Tibial artery (tissue), 4 donors: ENCODE measurements at regions not wholly inside any gene's neighbourhood (a gene's known extent, or its start where the extent isn't known, plus 50 kb on each side); places are given as distances from the start of the nearest gene placed in this dataset.

Source experiments
- DNase-seq, 2 donors: peaks; one replicate each; pipeline ENCODE4 v3.0.0-alpha.2; 2019
- H3K27ac ChIP-seq, 2 donors: fragments of 200-600 bp; sonication (generic) in 1 of 2; 1 replicate in 1 of 2; 2 replicates in 1 of 2; pipeline ENCODE4 v1.5.1; 2018 to 2019; ENCODE audit warnings: mild to moderate bottlenecking in 1 of 2
- H3K27me3 ChIP-seq, 2 donors: fragments of 200-600 bp; sonication (generic) in 1 of 2; one replicate each; pipeline versions ENCODE4 v1.5.1 to v1.6.0; 2016 to 2019
- H3K36me3 ChIP-seq, 3 donors: fragments of 200-600 bp; sonication (generic) in 2 of 3; one replicate each; pipeline ENCODE4 v1.5.1; 2016 to 2019; ENCODE audit warnings: mild to moderate bottlenecking in 2 of 3
- H3K4me1 ChIP-seq, 4 donors: fragments of 200-600 bp; sonication (generic) in 2 of 4; 1 replicate in 3 of 4; 2 replicates in 1 of 4; pipeline ENCODE4 v1.5.1; 2016 to 2019
- H3K4me3 ChIP-seq, 2 donors: fragments of 200-600 bp; sonication (generic) in 1 of 2; 1 replicate in 1 of 2; 2 replicates in 1 of 2; pipeline ENCODE4 v1.5.1; 2018 to 2019; ENCODE audit warnings: mild to moderate bottlenecking in 2 of 2
- H3K9me3 ChIP-seq, 3 donors: fragments of 200-600 bp; sonication (generic) in 1 of 3; one replicate each; pipeline ENCODE4 v1.5.1; 2016 to 2019
- intact Hi-C: fragments of 100-400 bp; cut with DNase I; formaldehyde crosslinking; loops from one replicate; pipeline ENCODE4 v1.15.0; 2023; ENCODE audit warnings: low total_unique reads
- TF ChIP-seq, protein P1 (sequence below), 2 experiments: fragments of 200-600 bp in 1 of 2; fragments of 450-650 bp in 1 of 2; IDR thresholded peaks; one replicate each; pipeline ENCODE4 v1.5.1; 2017 to 2019; ENCODE audit warnings: antibody characterized with exemption in 2 of 2, mild to moderate bottlenecking in 1 of 2, moderate library complexity in 1 of 2

DNA sequence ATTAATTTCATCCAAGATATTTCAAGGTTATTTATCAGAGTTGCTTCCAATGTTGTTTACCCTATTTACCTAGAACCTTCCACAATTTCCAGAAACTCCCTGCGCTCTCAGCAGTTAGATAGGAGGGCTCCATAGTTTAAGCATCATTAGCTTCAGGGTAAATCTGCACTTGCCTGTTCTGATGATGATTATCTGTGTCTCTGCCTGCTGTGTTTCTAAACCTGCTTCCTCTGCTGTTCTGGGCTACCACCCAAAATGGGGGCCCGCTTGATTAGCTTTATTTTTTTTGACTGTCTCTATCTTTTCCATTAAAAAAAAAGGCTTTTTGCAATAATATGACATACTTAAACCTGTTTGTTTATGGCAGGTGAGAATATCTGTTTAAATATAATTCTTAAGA lies 472.4 kb downstream of the DIPK2A start:
- DNase-seq = no peak
- no peak overlapping the region for H3K27ac ChIP-seq
- H3K4me1 ChIP-seq = no peaks in the 10 kb centered on the region
- no peaks in the 10 kb centered on the region for H3K36me3 ChIP-seq
- no peaks in the 10 kb centered on the region for H3K27me3 ChIP-seq
- no peaks in the 10 kb centered on the region for H3K9me3 ChIP-seq
- TF ChIP-seq, protein P1, sequence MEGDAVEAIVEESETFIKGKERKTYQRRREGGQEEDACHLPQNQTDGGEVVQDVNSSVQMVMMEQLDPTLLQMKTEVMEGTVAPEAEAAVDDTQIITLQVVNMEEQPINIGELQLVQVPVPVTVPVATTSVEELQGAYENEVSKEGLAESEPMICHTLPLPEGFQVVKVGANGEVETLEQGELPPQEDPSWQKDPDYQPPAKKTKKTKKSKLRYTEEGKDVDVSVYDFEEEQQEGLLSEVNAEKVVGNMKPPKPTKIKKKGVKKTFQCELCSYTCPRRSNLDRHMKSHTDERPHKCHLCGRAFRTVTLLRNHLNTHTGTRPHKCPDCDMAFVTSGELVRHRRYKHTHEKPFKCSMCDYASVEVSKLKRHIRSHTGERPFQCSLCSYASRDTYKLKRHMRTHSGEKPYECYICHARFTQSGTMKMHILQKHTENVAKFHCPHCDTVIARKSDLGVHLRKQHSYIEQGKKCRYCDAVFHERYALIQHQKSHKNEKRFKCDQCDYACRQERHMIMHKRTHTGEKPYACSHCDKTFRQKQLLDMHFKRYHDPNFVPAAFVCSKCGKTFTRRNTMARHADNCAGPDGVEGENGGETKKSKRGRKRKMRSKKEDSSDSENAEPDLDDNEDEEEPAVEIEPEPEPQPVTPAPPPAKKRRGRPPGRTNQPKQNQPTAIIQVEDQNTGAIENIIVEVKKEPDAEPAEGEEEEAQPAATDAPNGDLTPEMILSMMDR (IDR thresholded peaks at IDR 0.05) = no peak
- H3K4me3 ChIP-seq = no peak overlapping the region
- intact Hi-C loops = no loop called here

DNA sequence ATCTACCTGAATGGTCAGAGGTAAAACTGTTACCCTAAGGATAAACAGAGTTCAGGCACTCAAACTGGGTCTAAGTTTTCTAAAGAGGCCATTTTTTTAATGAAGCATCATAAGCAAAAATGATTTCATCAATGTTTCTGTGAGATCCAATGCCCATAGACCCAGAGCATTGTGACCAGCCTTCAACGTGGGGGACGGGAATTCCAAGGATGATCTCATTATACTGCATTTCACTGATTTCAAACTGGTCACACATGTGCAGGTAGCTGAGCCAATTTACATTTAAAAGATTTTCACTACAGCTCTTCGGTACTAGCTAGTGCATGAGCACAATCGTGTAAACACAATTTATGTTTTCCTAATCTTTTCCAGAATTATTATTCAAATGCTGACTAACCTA lies 472.9 kb downstream of the DIPK2A start:
- Histone ChIP-seq H3K9me3 (no peaks in the 10 kb centered on the region), H3K27ac (no peak overlapping the region), H3K27me3 (no peaks in the 10 kb centered on the region), H3K4me1 (no peaks in the 10 kb centered on the region), H3K36me3 (no peaks in the 10 kb centered on the region), H3K4me3 (no peak overlapping the region)
- DNase-seq = no peak
- intact Hi-C loops = no loop called here
- TF ChIP-seq, protein P1 (IDR thresholded peaks at IDR 0.05) = no peak

- DNase-seq = no peak
- H3K4me1 ChIP-seq = no peaks in the 10 kb centered on the region
- H3K27ac ChIP-seq = no peak overlapping the region
- TF ChIP-seq, protein P1 (IDR thresholded peaks at IDR 0.05) = no peak
- intact Hi-C loops = no loop called here
- H3K27me3 ChIP-seq = no peaks in the 10 kb centered on the region
- H3K9me3 ChIP-seq = no peaks in the 10 kb centered on the region
- no peaks in the 10 kb centered on the region for H3K36me3 ChIP-seq
- no peak overlapping the region for H3K4me3 ChIP-seq
Observed at GRCh38 chr3:144455841-144456440, 484.3 kb downstream of the DIPK2A start.

DNA sequence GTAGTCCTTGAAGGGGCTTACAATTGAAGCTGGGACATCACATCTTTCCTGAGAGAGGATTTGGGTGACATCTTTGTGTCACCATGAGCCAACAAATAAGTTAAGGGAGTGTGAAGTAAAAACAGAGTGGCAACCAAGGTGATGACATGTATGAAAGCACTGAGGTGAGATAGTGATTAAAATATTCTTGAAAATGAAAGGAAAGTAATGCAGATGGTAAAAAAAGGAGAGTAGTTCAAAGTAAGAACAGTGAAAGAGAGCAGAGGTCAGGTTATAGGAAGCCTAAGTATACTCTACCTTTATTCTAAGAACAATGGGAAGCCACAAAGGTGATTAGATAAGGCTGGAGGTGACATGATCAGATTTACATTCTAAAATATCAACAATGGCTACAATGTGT lies 486.1 kb downstream of the DIPK2A start:
- Histone ChIP-seq H3K27ac (no peak overlapping the region), H3K9me3 (no peaks in the 10 kb centered on the region), H3K27me3 (no peaks in the 10 kb centered on the region), H3K4me1 (no peaks in the 10 kb centered on the region), H3K36me3 (no peaks in the 10 kb centered on the region), H3K4me3 (no peak overlapping the region)
- DNase-seq = no peak
- TF ChIP-seq, protein P1 (IDR thresholded peaks at IDR 0.05) = no peak
- intact Hi-C loops = no loop called here

DNA sequence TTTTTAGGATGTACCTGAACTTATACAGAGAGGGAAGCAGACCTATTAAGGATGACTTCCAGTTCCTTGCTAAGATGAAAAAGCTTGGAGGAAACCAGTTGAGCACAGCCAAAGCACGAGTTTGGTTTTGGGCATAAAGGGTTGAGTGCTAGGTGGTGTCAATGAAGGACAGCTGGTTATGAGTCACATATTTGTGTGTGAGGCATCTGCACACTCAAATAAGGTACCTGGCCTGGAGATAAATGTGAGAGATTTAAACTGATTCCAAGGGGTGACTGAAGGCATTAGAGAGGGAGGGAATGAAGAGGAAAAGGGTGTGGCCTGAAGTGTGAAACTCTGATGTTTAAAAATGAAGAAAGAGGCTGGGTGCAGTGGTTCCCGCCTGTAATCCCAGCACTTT lies 486.7 kb downstream of the DIPK2A start:
- H3K27ac ChIP-seq = no peak overlapping the region

More for the DNA sequence above, 486.7 kb downstream of the DIPK2A start:
- TF ChIP-seq, protein P1 (IDR thresholded peaks at IDR 0.05) = no peak
- Histone ChIP-seq H3K9me3 (no peaks in the 10 kb centered on the region), H3K4me1 (no peaks in the 10 kb centered on the region), H3K36me3 (no peaks in the 10 kb centered on the region), H3K27me3 (no peaks in the 10 kb centered on the region), H3K4me3 (no peak overlapping the region)
- intact Hi-C loops = no loop called here
- no peak for DNase-seq
